ENCODE measurements at regions not wholly inside any gene's neighbourhood (a gene's known extent, or its start where the extent isn't known, plus 50 kb on each side); places are given as distances from the start of the nearest gene placed in this dataset.

DNA sequence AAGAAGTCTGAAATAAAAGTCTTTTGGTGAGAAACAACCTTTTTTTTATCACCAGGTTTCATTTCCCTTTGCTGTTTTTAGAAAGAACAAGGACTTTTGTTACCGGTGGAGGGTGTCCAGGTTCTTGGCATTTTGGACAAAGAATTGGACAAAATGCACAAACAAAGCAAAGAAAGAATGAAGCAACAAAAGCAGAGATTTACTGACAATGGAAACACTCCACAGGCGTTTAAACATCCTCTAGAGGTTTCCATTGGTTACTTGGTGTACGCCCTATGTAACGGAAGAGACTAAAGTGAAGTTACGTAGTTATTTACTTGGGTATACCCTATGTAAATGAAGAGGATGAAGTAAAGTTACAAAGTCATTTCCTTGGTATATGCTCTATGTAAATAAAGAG lies 1487.0 kb downstream of the LRRC4C start:
- TF ChIP-seq, protein P1, sequence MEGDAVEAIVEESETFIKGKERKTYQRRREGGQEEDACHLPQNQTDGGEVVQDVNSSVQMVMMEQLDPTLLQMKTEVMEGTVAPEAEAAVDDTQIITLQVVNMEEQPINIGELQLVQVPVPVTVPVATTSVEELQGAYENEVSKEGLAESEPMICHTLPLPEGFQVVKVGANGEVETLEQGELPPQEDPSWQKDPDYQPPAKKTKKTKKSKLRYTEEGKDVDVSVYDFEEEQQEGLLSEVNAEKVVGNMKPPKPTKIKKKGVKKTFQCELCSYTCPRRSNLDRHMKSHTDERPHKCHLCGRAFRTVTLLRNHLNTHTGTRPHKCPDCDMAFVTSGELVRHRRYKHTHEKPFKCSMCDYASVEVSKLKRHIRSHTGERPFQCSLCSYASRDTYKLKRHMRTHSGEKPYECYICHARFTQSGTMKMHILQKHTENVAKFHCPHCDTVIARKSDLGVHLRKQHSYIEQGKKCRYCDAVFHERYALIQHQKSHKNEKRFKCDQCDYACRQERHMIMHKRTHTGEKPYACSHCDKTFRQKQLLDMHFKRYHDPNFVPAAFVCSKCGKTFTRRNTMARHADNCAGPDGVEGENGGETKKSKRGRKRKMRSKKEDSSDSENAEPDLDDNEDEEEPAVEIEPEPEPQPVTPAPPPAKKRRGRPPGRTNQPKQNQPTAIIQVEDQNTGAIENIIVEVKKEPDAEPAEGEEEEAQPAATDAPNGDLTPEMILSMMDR (IDR thresholded peaks at IDR 0.05; ENCODE audit: low read depth, low read length) = no peak
- no peak overlapping the region for H3K4me3 ChIP-seq (replicated peaks in 1 of 2; ENCODE audit: low read depth in 2 of 2, low read length in 2 of 2)
- DNase-seq (ENCODE audit: low read depth in 2 of 2) = no peak

DNA sequence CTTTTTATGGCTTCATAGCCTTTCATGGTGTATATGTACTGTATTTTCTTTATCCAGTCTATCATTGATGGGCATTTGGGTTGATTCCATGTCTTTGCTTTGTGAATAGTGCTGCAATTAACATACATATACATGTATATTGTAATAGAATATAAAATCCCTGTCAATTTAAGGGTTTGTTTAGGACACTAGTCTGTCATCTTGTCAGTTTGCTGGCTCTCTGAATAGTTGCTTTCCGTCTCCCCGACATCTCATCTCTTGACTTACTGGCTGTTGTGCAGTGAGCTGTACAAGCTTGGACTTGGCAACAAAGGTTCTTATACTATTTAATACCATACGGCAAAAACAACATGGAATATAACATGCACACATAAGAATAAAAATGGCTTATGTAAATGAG lies 1487.5 kb downstream of the LRRC4C start:
- H3K4me3 ChIP-seq (replicated peaks in 1 of 2; ENCODE audit: low read depth in 2 of 2, low read length in 2 of 2) = no peak overlapping the region
- TF ChIP-seq, protein P1 (IDR thresholded peaks at IDR 0.05; ENCODE audit: low read depth, low read length) = no peak
- no peak for DNase-seq (ENCODE audit: low read depth in 2 of 2)

DNA sequence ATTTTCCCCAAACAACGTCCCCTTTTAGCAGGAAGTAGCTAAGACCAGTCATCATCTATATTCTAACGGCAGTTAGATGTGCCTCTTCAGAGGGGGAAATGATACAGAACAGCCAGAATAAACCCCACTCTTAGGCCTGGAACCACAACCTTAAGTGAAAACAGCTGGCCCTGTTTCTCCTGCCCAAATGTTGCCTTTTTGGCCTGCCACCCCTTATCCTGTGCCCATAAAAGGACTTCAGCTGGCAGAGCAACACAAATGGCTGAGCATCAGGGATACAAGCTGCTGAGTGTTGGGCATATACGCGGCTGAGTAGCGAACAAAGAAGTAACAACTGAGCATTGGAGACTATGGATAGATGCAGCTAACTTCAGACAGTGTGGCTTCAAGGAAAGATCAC lies 1491.4 kb downstream of the LRRC4C start:
- TF ChIP-seq, protein P1 (IDR thresholded peaks at IDR 0.05; ENCODE audit: low read depth, low read length) = no peak
- no peak for DNase-seq (ENCODE audit: low read depth in 2 of 2)
- no peak overlapping the region for H3K4me3 ChIP-seq (replicated peaks in 1 of 2; ENCODE audit: low read depth in 2 of 2, low read length in 2 of 2)

DNA sequence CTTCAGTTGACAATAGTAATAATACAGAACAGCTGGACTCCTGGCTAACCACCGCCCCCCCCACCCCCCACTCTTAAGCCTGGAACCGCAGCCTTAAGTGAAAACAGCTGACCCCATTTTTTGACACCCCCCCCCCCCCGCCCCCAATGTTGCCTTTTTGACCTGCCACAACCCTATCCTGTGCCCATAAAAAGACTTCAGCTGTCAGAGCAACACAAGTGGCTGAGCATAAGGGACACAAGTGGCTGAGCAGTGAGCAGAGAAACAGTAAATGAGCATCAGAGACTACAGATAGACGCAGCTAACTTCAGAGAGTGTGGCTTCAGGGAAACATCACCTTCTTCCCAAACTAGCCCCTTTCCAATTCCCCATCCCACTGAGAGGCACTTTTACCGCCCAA lies 1493.8 kb downstream of the LRRC4C start:
- H3K4me3 ChIP-seq (replicated peaks in 1 of 2; ENCODE audit: low read depth in 2 of 2, low read length in 2 of 2) = no peak overlapping the region

DNA sequence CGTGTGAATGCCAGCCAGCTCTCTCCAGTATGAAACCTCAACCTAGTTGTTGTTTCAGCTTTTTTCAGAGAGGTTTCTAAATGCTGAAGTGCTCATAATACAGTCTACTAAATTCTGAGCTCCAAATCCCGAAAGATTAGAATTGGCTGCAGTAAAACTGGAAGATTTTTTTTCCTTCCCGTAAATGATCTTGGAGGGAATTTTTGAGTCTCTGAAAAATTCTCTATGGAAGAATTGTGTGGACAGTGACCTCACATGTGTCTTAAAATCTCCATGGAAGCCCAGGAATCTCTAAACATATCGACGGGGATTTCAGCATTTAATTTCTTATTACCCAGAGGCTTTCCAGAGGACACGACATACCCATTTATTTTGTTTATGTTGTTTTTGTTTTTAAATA lies 1499.2 kb downstream of the LRRC4C start:
- TF ChIP-seq, protein P1 (IDR thresholded peaks at IDR 0.05; ENCODE audit: low read depth, low read length) = no peak
- H3K4me3 ChIP-seq (replicated peaks in 1 of 2; ENCODE audit: low read depth in 2 of 2, low read length in 2 of 2) = no peak overlapping the region
- DNase-seq (ENCODE audit: low read depth in 2 of 2) = no peak

More for the DNA sequence above, 1493.8 kb downstream of the LRRC4C start:
- DNase-seq (ENCODE audit: low read depth in 2 of 2) = no peak
- TF ChIP-seq, protein P1 (IDR thresholded peaks at IDR 0.05; ENCODE audit: low read depth, low read length) = no peak

DNA sequence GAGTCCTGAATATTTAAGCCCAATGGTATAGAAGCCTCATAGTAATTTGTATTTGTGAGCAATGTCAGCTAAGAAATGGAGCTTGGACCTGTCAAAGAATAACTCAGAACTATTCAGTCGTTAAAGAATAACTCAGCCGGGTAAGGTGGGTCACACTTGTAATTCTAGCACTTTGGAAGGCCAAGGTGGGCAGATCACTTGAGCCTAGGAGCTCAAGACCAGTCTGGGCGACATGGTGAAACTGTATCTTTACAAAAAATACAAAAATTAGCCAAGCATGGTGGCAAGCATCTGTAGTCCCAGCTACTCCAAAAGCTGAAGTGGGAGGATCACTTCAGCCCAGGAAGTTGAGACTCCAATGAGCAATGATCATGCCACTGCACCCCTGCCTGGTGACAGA lies 1526.5 kb downstream of the LRRC4C start:
- no peak overlapping the region for H3K4me3 ChIP-seq (replicated peaks in 1 of 2; ENCODE audit: low read depth in 2 of 2, low read length in 2 of 2)
- DNase-seq (ENCODE audit: low read depth in 2 of 2) = no peak
- TF ChIP-seq, protein P1 (IDR thresholded peaks at IDR 0.05; ENCODE audit: low read depth, low read length) = no peak

DNA sequence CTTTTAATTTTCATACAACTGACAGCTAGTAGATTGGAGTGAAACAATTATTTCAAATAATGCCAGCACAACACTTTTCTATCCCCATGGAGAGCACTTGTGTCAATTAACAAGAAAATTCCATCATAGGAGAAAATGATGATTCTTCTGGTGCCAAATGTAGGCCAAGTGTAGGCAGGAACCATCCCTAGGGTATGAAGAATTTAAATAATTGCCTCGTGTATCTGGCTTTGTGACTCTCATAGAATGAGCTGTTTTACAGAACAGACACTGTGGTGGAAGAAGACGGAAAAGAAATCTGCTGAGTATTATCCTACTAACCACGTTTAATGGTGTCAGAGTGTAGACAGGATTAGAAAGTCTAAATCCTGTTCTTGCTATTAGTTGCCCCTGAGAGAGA lies 1542.2 kb downstream of the LRRC4C start:
- TF ChIP-seq, protein P1 (IDR thresholded peaks at IDR 0.05; ENCODE audit: low read depth, low read length) = no peak
- no peak overlapping the region for H3K4me3 ChIP-seq (replicated peaks in 1 of 2; ENCODE audit: low read depth in 2 of 2, low read length in 2 of 2)
- DNase-seq (ENCODE audit: low read depth in 2 of 2) = no peak

All from cardiac fibroblast (primary cell).